CD4-positive, alpha-beta memory T cell (primary cell): ENCODE measurements at regions not wholly inside any gene's neighbourhood (a gene's known extent, or its start where the extent isn't known, plus 50 kb on each side); places are given as distances from the start of the nearest gene placed in this dataset.

ENCODE experiments used
- CTCF ChIA-PET: fragments of 350-600 bp; sonication (Branson Sonifier 250); formaldehyde crosslinking; loops from one replicate; lab custom pipeline; 2021; ENCODE audit warnings: inconsistent platforms; ENCODE audit not compliant: partially characterized antibody; lab: Charles Lee
- POLR2A ChIA-PET: fragments of 350-600 bp; sonication (Branson Sonifier 250); formaldehyde crosslinking; loops from one replicate; lab custom pipeline; 2021; ENCODE audit not compliant: partially characterized antibody; lab: Charles Lee
- DNase-seq, 5 donors: peaks; one replicate each; pipeline versions ENCODE4 v3.0.0 to v3.0.0-alpha.2; 2020 to 2022; ENCODE audit warnings: mixed read lengths in 1 of 5
- H3K27ac ChIP-seq: one replicate; pipeline ENCODE4 v1.7.0; 2013; ENCODE audit warnings: low read depth, low read length
- H3K27me3 ChIP-seq: 2 replicates; pipeline ENCODE4 v1.7.0; 2013; ENCODE audit warnings: mild to moderate bottlenecking, low read length, moderate library complexity; ENCODE audit not compliant: insufficient read depth
- H3K36me3 ChIP-seq: 2 replicates; pipeline ENCODE4 v1.7.0; 2013; ENCODE audit warnings: mild to moderate bottlenecking, low read length, moderate library complexity; ENCODE audit not compliant: insufficient read depth
- H3K4me1 ChIP-seq: 2 replicates; pipeline ENCODE4 v1.7.0; 2013; ENCODE audit warnings: mild to moderate bottlenecking, low read length, moderate library complexity; ENCODE audit not compliant: insufficient read depth
- H3K4me3 ChIP-seq, 2 donors: one replicate each; pipeline ENCODE4 v1.7.0; 2013; ENCODE audit warnings: low read length in 2 of 2, mild to moderate bottlenecking in 1 of 2
- H3K9me3 ChIP-seq, 2 donors: one replicate each; pipeline ENCODE4 v1.7.0; 2013; ENCODE audit warnings: low read length in 2 of 2, control low read depth in 1 of 2; ENCODE audit not compliant: control insufficient read depth in 1 of 2
- H3K27ac Mint-ChIP-seq, 7 donors: one replicate each; pipeline ENCODE4 v1.8.0; 2020 to 2021; ENCODE audit warnings: mixed read lengths in 7 of 7, mild to moderate bottlenecking in 6 of 7, inconsistent platforms in 3 of 7, moderate library complexity in 3 of 7
- H3K27me3 Mint-ChIP-seq, 2 donors: one replicate each; pipeline ENCODE4 v1.8.0; 2020 to 2021; ENCODE audit warnings: mixed read lengths in 2 of 2
- H3K36me3 Mint-ChIP-seq, 2 donors: one replicate each; pipeline ENCODE4 v1.8.0; 2020 to 2021; ENCODE audit warnings: mixed read lengths in 2 of 2, inconsistent platforms in 1 of 2, mild to moderate bottlenecking in 1 of 2
- H3K4me1 Mint-ChIP-seq, 4 donors: one replicate each; pipeline ENCODE4 v1.8.0; 2020 to 2021; ENCODE audit warnings: mixed read lengths in 4 of 4, mild to moderate bottlenecking in 1 of 4
- H3K4me3 Mint-ChIP-seq, 8 donors: one replicate each; pipeline ENCODE4 v1.8.0; 2020 to 2021; ENCODE audit warnings: mixed read lengths in 8 of 8, mild to moderate bottlenecking in 7 of 8, moderate library complexity in 6 of 8, inconsistent platforms in 3 of 8
- H3K9me3 Mint-ChIP-seq, 8 donors: one replicate each; pipeline ENCODE4 v1.8.0; 2020 to 2021; ENCODE audit warnings: mixed read lengths in 8 of 8, mild to moderate bottlenecking in 5 of 8, inconsistent platforms in 3 of 8, moderate library complexity in 1 of 8
- intact Hi-C: fragments of 100-400 bp; cut with micrococcal nuclease; formaldehyde crosslinking; loops from one replicate; pipeline ENCODE4 v1.15.1; 2023

DNA sequence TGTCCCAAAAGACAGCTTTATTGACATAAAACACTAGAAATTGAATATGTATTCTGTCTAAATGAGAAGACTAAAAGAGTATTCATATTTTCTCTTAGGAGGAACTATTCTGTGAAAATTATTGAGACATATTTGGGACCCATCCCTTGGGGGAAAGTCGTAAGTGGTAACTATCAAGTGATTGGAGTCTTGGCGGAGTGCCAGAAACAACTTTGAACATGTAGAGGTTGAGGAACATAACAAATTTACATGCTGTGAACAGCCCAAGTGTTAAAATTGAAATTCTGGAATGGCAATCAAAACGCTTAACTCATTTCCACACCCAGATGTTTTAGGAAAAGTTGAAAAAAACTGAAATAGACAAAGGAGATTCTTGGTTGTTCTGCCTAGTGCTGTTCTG is 1034.6 kb downstream of the NSUN3 start:
- H3K4me3 Mint-ChIP-seq, result no peak overlapping the region
- H3K36me3 ChIP-seq, result no peaks in the 10 kb centered on the region
- H3K9me3 Mint-ChIP-seq, result peaks cover 0 to 6% (median 3%) of the 10 kb centered on the region in 8 donors
- H3K4me1 Mint-ChIP-seq, result no peaks in the 10 kb centered on the region
- H3K4me1 ChIP-seq, result no peaks in the 10 kb centered on the region
- no peak overlapping the region for H3K27ac ChIP-seq
- POLR2A ChIA-PET, result no interaction called here
- H3K4me3 ChIP-seq, result no peak overlapping the region
- H3K9me3 ChIP-seq, result no peaks in the 10 kb centered on the region
- intact Hi-C loops, result no loop called here
- DNase-seq, result no peak
- no peaks in the 10 kb centered on the region for H3K27me3 Mint-ChIP-seq
- H3K36me3 Mint-ChIP-seq, result no peaks in the 10 kb centered on the region
- H3K27ac Mint-ChIP-seq, result no peak overlapping the region
- no peaks in the 10 kb centered on the region for H3K27me3 ChIP-seq
- CTCF ChIA-PET, result no interaction called here

DNA sequence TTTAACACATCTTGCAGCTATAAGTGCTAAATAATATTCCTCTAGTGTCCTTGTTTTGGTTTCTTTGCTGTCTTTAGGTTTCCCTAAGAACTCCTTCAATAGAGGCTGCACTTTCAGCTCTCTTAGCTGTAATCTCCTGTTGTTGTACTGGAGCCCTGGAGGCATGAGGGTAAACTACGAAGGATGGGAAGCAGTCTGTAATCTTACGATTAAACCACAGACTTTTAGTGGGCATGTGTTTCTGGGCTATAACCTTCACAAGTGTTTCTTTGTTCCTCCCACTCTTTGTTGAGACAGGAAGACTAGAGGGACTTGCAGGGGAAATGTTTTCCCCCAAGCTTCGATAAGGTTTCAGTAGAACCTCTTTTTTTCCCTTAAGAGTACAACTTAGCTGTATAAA is 1058.1 kb downstream of the NSUN3 start:
- Histone ChIP-seq H3K27me3 (no peaks in the 10 kb centered on the region), H3K4me1 (no peaks in the 10 kb centered on the region), H3K9me3 (no peaks in the 10 kb centered on the region), H3K4me3 (no peak overlapping the region), H3K36me3 (no peaks in the 10 kb centered on the region), H3K27ac (no peak overlapping the region)
- no peak overlapping the region for H3K4me3 Mint-ChIP-seq
- H3K36me3 Mint-ChIP-seq, result no peaks in the 10 kb centered on the region
- peaks cover 0 to 15% (median 2%) of the 10 kb centered on the region in 8 donors for H3K9me3 Mint-ChIP-seq
- no peaks in the 10 kb centered on the region for H3K4me1 Mint-ChIP-seq
- intact Hi-C loops, result no loop called here
- DNase-seq, result no peak
- H3K27me3 Mint-ChIP-seq, result no peaks in the 10 kb centered on the region
- ChIA-PET POLR2A (no interaction called here), CTCF (no interaction called here)
- H3K27ac Mint-ChIP-seq, result no peak overlapping the region

- Mint-ChIP-seq H3K4me3 (no peak overlapping the region), H3K9me3 (peaks cover 0 to 15% (median 4%) of the 10 kb centered on the region in 8 donors), H3K36me3 (no peaks in the 10 kb centered on the region), H3K27me3 (no peaks in the 10 kb centered on the region), H3K27ac (no peak overlapping the region), H3K4me1 (no peaks in the 10 kb centered on the region)
- Histone ChIP-seq H3K4me1 (no peaks in the 10 kb centered on the region), H3K9me3 (no peaks in the 10 kb centered on the region), H3K4me3 (no peak overlapping the region), H3K27ac (no peak overlapping the region), H3K27me3 (no peaks in the 10 kb centered on the region), H3K36me3 (no peaks in the 10 kb centered on the region)
- DNase-seq, result no peak
- POLR2A ChIA-PET, result no interaction called here
- intact Hi-C loops, result no loop called here
- CTCF ChIA-PET, result no interaction called here
Measured at GRCh38 chr3:95123104-95123503, 1060.2 kb downstream of the NSUN3 start.

- intact Hi-C loops, result no loop called here
- H3K27me3 ChIP-seq, result no peaks in the 10 kb centered on the region
- peaks cover 0 to 10% (median 1%) of the 10 kb centered on the region in 8 donors for H3K9me3 Mint-ChIP-seq
- peaks cover 0 to 5% of the 10 kb centered on the region in 2 donors for H3K9me3 ChIP-seq
- CTCF ChIA-PET, result no interaction called here
- H3K36me3 Mint-ChIP-seq, result no peaks in the 10 kb centered on the region
- no peak overlapping the region for H3K4me3 ChIP-seq
- POLR2A ChIA-PET, result no interaction called here
- no peaks in the 10 kb centered on the region for H3K4me1 ChIP-seq
- no peaks in the 10 kb centered on the region for H3K4me1 Mint-ChIP-seq
- no peak overlapping the region for H3K27ac ChIP-seq
- H3K27me3 Mint-ChIP-seq, result no peaks in the 10 kb centered on the region
- no peaks in the 10 kb centered on the region for H3K36me3 ChIP-seq
- no peak overlapping the region for H3K27ac Mint-ChIP-seq
- no peak overlapping the region for H3K4me3 Mint-ChIP-seq
- DNase-seq, result no peak
Measured at GRCh38 chr3:95134693-95135413, 1072.0 kb downstream of the NSUN3 start.

GRCh38 chr3:95148107-95148506 is 1085.2 kb downstream of the NSUN3 start:
- H3K27ac Mint-ChIP-seq, result no peak overlapping the region

DNA sequence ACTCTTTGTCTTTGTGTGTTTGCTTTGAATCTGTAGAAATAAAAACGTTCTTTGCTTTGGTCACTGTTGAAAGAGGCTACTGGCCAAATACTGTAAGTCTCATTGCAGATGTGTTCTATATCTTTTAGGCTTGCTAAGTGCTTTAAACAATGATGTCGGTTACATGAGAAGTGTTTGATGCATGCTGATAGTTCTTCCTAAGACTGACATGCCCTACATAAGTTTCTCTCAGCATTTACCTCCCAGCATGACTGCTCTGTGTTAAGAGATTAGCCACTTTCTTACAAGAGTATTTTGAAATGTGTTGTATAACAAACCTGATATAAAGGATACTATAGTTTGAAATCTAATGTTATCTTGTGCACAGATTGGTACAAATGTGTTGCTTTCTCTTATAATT is 1088.7 kb downstream of the NSUN3 start:
- Mint-ChIP-seq H3K9me3 (peaks cover 0 to 18% (median 3%) of the 10 kb centered on the region in 8 donors), H3K27me3 (no peaks in the 10 kb centered on the region), H3K36me3 (no peaks in the 10 kb centered on the region), H3K27ac (no peak overlapping the region), H3K4me1 (no peaks in the 10 kb centered on the region), H3K4me3 (no peak overlapping the region)
- no peaks in the 10 kb centered on the region for H3K4me1 ChIP-seq
- no peak overlapping the region for H3K27ac ChIP-seq
- intact Hi-C loops, result no loop called here
- no peaks in the 10 kb centered on the region for H3K27me3 ChIP-seq
- CTCF ChIA-PET, result no interaction called here
- DNase-seq, result no peak
- POLR2A ChIA-PET, result no interaction called here
- H3K9me3 ChIP-seq, result no peaks in the 10 kb centered on the region
- no peak overlapping the region for H3K4me3 ChIP-seq
- no peaks in the 10 kb centered on the region for H3K36me3 ChIP-seq

More at GRCh38 chr3:95148107-95148506, 1085.2 kb downstream of the NSUN3 start:
- H3K4me1 Mint-ChIP-seq, result no peaks in the 10 kb centered on the region
- Histone ChIP-seq H3K36me3 (no peaks in the 10 kb centered on the region), H3K27ac (no peak overlapping the region), H3K4me1 (no peaks in the 10 kb centered on the region), H3K9me3 (no peaks in the 10 kb centered on the region), H3K27me3 (no peaks in the 10 kb centered on the region), H3K4me3 (no peak overlapping the region)
- ChIA-PET POLR2A (no interaction called here), CTCF (no interaction called here)
- no peaks in the 10 kb centered on the region for H3K36me3 Mint-ChIP-seq
- no peak for DNase-seq
- intact Hi-C loops, result no loop called here
- H3K9me3 Mint-ChIP-seq, result peaks cover 0 to 5% (median 0%) of the 10 kb centered on the region in 8 donors
- no peak overlapping the region for H3K4me3 Mint-ChIP-seq
- no peaks in the 10 kb centered on the region for H3K27me3 Mint-ChIP-seq

- CTCF ChIA-PET, result no interaction called here
- H3K9me3 Mint-ChIP-seq, result peaks cover 0 to 27% (median 10%) of the 10 kb centered on the region in 8 donors
- intact Hi-C loops, result no loop called here
Measured at GRCh38 chr3:95154766-95155165, 1091.9 kb downstream of the NSUN3 start.

More at GRCh38 chr3:95154766-95155165, 1091.9 kb downstream of the NSUN3 start:
- no peak overlapping the region for H3K4me3 ChIP-seq
- Mint-ChIP-seq H3K4me3 (no peak overlapping the region), H3K4me1 (no peaks in the 10 kb centered on the region), H3K36me3 (no peaks in the 10 kb centered on the region), H3K27ac (no peak overlapping the region), H3K27me3 (no peaks in the 10 kb centered on the region)
- peaks cover 0 to 4% of the 10 kb centered on the region in 2 donors for H3K9me3 ChIP-seq
- H3K27me3 ChIP-seq, result no peaks in the 10 kb centered on the region
- POLR2A ChIA-PET, result no interaction called here
- DNase-seq, result no peak
- H3K4me1 ChIP-seq, result no peaks in the 10 kb centered on the region
- no peaks in the 10 kb centered on the region for H3K36me3 ChIP-seq
- H3K27ac ChIP-seq, result no peak overlapping the region
